GM21526 (cell line): ENCODE measurements at regions not wholly inside any gene's neighbourhood (a gene's known extent, or its start where the extent isn't known, plus 50 kb on each side); places are given as distances from the start of the nearest gene placed in this dataset.
"Not testable (repeated sequence)": the region's sequence is repeated elsewhere in the genome, so short reads cannot be mapped to it uniquely, and the experiment has no call there.

Source experiments
- ATAC-seq: cut with Tn5 transposase; IDR thresholded peaks from one replicate; pipeline ENCODE4 v1.9.1; 2021; ENCODE audit warnings: moderate library complexity; ENCODE audit not compliant: unreplicated experiment, low FRiP score

- not testable (repeated sequence) for ATAC-seq
Measured at GRCh38 chr14:23744368-23744767, 108.2 kb downstream of the DHRS2 start.

GRCh38 chr14:23750357-23750756 lies 114.2 kb downstream of the DHRS2 start:
- ATAC-seq: no peak

- ATAC-seq: no peak
Measured at GRCh38 chr14:23751616-23752015, 115.5 kb downstream of the DHRS2 start.

GRCh38 chr14:23763394-23763793 lies 127.2 kb downstream of the DHRS2 start:
- no peak for ATAC-seq

GRCh38 chr14:23766737-23767401 lies 130.7 kb downstream of the DHRS2 start:
- ATAC-seq: no peak

- not testable (repeated sequence) for ATAC-seq
Measured at GRCh38 chr14:23769221-23769728, 133.1 kb downstream of the DHRS2 start.

GRCh38 chr14:23773981-23774380 lies 137.8 kb downstream of the DHRS2 start:
- ATAC-seq: no peak

GRCh38 chr14:23776296-23776695 lies 140.1 kb downstream of the DHRS2 start:
- no peak for ATAC-seq

- no peak for ATAC-seq
Measured at GRCh38 chr14:23785208-23785607, 149.0 kb downstream of the DHRS2 start.

- no peak for ATAC-seq
Measured at GRCh38 chr14:23787436-23787835, 151.3 kb downstream of the DHRS2 start.

GRCh38 chr14:23789696-23790095 lies 153.5 kb downstream of the DHRS2 start:
- ATAC-seq: no peak

- ATAC-seq: no peak
Measured at GRCh38 chr14:23793532-23793931, 157.4 kb downstream of the DHRS2 start.

GRCh38 chr14:23800811-23801210 lies 152.8 kb upstream of the DHRS4 start:
- no peak for ATAC-seq

- no peak for ATAC-seq
Measured at GRCh38 chr14:23801766-23802165, 151.8 kb upstream of the DHRS4 start.

- ATAC-seq: no peak
Measured at GRCh38 chr14:23804817-23805216, 148.8 kb upstream of the DHRS4 start.

- no peak for ATAC-seq
Measured at GRCh38 chr14:23805761-23806160, 147.8 kb upstream of the DHRS4 start.

- ATAC-seq: no peak
Measured at GRCh38 chr14:23814527-23815256, 138.9 kb upstream of the DHRS4 start.

GRCh38 chr14:23816371-23816770 lies 137.2 kb upstream of the DHRS4 start:
- no peak for ATAC-seq

- ATAC-seq: no peak
Measured at GRCh38 chr14:23817164-23817767, 136.3 kb upstream of the DHRS4 start.

GRCh38 chr14:23827100-23827892 lies 126.3 kb upstream of the DHRS4 start:
- ATAC-seq: no peak

- no peak for ATAC-seq
Measured at GRCh38 chr14:23828001-23828400, 125.6 kb upstream of the DHRS4 start.
